Adrenal gland (tissue), 5 donors: ENCODE measurements at regions not wholly inside any gene's neighbourhood (a gene's known extent, or its start where the extent isn't known, plus 50 kb on each side); places are given as distances from the start of the nearest gene placed in this dataset.

ENCODE experiments used
- CTCF ChIP-seq, 6 experiments: fragments of 450-650 bp in 4 of 6; fragments of 200-600 bp in 2 of 6; sonication (generic) in 1 of 6; IDR thresholded peaks; 1 replicate in 5 of 6; 2 replicates in 1 of 6; pipeline versions ENCODE4 v1.5.1 to v1.8.0; 2016 to 2021; ENCODE audit warnings: antibody characterized with exemption in 6 of 6, mild to moderate bottlenecking in 2 of 6, moderate library complexity in 1 of 6
- POLR2A ChIP-seq, 2 donors: fragments of 450-650 bp; IDR thresholded peaks; one replicate each; pipeline ENCODE4 v1.6.1; 2017; ENCODE audit warnings: antibody characterized with exemption in 2 of 2, mild to moderate bottlenecking in 2 of 2, moderate library complexity in 1 of 2
- donor health status: DM: no; HTN: no; CAD: no.

GRCh38 chr7:116329686-116330503 lies 119.6 kb downstream of the TES start:
- TF ChIP-seq CTCF (IDR thresholded peaks at IDR 0.05) (no peak), POLR2A (IDR thresholded peaks at IDR 0.05) (no peak)
